CD14-positive monocyte (primary cell): ENCODE measurements at regions not wholly inside any gene's neighbourhood (a gene's known extent, or its start where the extent isn't known, plus 50 kb on each side); places are given as distances from the start of the nearest gene placed in this dataset.
A peak's percentile ranks its signal among the peaks of the same experiment; 100 is the strongest.
"Not testable (repeated sequence)": the region's sequence is repeated elsewhere in the genome, so short reads cannot be mapped to it uniquely, and the experiment has no call there.

Experiments
- DNase-seq, 3 donors: peaks; one replicate each; pipeline ENCODE4 v3.0.0-alpha.2; 2011 to 2022
- H2AFZ ChIP-seq: 2 replicates; pipeline ENCODE4 v1.6.0; 2012; ENCODE audit warnings: mild to moderate bottlenecking, low read depth, low read length, inconsistent platforms; ENCODE audit not compliant: insufficient read depth, poor library complexity, severe bottlenecking
- H3K27ac ChIP-seq, 2 donors: 1 replicate in 1 of 2; 2 replicates in 1 of 2; pipeline ENCODE4 v1.5.1; 2012 to 2013; ENCODE audit warnings: low read length in 2 of 2, control low read depth in 1 of 2, inconsistent platforms in 1 of 2, low read depth in 1 of 2, mild to moderate bottlenecking in 1 of 2
- H3K27me3 ChIP-seq, 2 donors: one replicate each; pipeline versions ENCODE4 v1.6.0 to v1.6.1; 2011 to 2013; ENCODE audit warnings: low read length in 2 of 2; ENCODE audit not compliant: control insufficient read depth in 2 of 2, insufficient read depth in 2 of 2
- H3K36me3 ChIP-seq, 2 donors: replicated peaks in 1 of 2; 1 replicate in 1 of 2; 2 replicates in 1 of 2; pipeline versions ENCODE4 v1.5.1 to v1.6.1; 2012 to 2013; ENCODE audit warnings: low read length in 2 of 2, control low read depth in 1 of 2, inconsistent platforms in 1 of 2, mild to moderate bottlenecking in 1 of 2; ENCODE audit not compliant: insufficient read depth in 2 of 2, control insufficient read depth in 1 of 2
- H3K4me1 ChIP-seq, 2 donors: 1 replicate in 1 of 2; 2 replicates in 1 of 2; pipeline versions ENCODE4 v1.5.1 to v1.6.1; 2012 to 2013; ENCODE audit warnings: low read length in 2 of 2, control low read depth in 1 of 2, inconsistent platforms in 1 of 2, mild to moderate bottlenecking in 1 of 2, moderate library complexity in 1 of 2; ENCODE audit not compliant: insufficient read depth in 2 of 2, control insufficient read depth in 1 of 2
- H3K4me2 ChIP-seq: replicated peaks from 2 replicates; pipeline ENCODE3; 2012; ENCODE audit warnings: low read length, moderate library complexity, mild to moderate bottlenecking; ENCODE audit not compliant: poor library complexity, severe bottlenecking; ENCODE audit errors: extremely low read depth
- H3K4me3 ChIP-seq, 3 experiments: fragments of 200-600 bp in 1 of 3; sonication (generic) in 1 of 3; replicated peaks in 1 of 3; 1 replicate in 2 of 3; 2 replicates in 1 of 3; pipeline ENCODE4 v1.5.1; 2011 to 2013; ENCODE audit warnings: low read length in 3 of 3, mild to moderate bottlenecking in 3 of 3, control low read depth in 2 of 3, low read depth in 2 of 3, inconsistent platforms in 1 of 3, moderate library complexity in 1 of 3
- H3K79me2 ChIP-seq: 2 replicates; pipeline ENCODE4 v1.6.0; 2012; ENCODE audit warnings: mild to moderate bottlenecking, control low read depth, inconsistent platforms, low read length, moderate library complexity; ENCODE audit not compliant: insufficient read depth
- H3K9ac ChIP-seq: 2 replicates; pipeline ENCODE4 v1.6.0; 2017; ENCODE audit warnings: low read length, mild to moderate bottlenecking; ENCODE audit not compliant: insufficient read depth, poor library complexity, severe bottlenecking
- H3K9me3 ChIP-seq, 2 donors: replicated peaks in 1 of 2; 1 replicate in 1 of 2; 2 replicates in 1 of 2; pipeline versions ENCODE4 v1.5.1 to v1.6.1; 2012 to 2013; ENCODE audit warnings: low read length in 2 of 2, control low read depth in 1 of 2; ENCODE audit not compliant: control insufficient read depth in 1 of 2, insufficient read depth in 1 of 2
- H4K20me1 ChIP-seq: 2 replicates; pipeline ENCODE4 v1.6.0; 2012; ENCODE audit warnings: mild to moderate bottlenecking, low read length, control low read depth, moderate library complexity; ENCODE audit not compliant: insufficient read depth
- H3K27ac Mint-ChIP-seq, 7 donors: one replicate each; pipeline ENCODE4 v1.8.0; 2020; ENCODE audit warnings: mild to moderate bottlenecking in 7 of 7, mixed read lengths in 7 of 7, moderate library complexity in 6 of 7, inconsistent platforms in 2 of 7
- H3K27me3 Mint-ChIP-seq, 3 donors: one replicate each; pipeline ENCODE4 v1.8.0; 2021 to 2022; ENCODE audit warnings: low read depth in 3 of 3, mild to moderate bottlenecking in 3 of 3, mixed read lengths in 3 of 3, moderate library complexity in 3 of 3, inconsistent platforms in 1 of 3
- H3K36me3 Mint-ChIP-seq, 2 donors: one replicate each; pipeline ENCODE4 v1.8.0; 2020; ENCODE audit warnings: mixed read lengths in 2 of 2, inconsistent platforms in 1 of 2, mild to moderate bottlenecking in 1 of 2
- H3K4me1 Mint-ChIP-seq: one replicate; pipeline ENCODE4 v1.8.0; 2020; ENCODE audit warnings: mild to moderate bottlenecking, mixed read lengths
- H3K4me3 Mint-ChIP-seq, 2 donors: one replicate each; pipeline ENCODE4 v1.8.0; 2020; ENCODE audit warnings: mild to moderate bottlenecking in 2 of 2, mixed read lengths in 2 of 2, moderate library complexity in 1 of 2
- H3K9me3 Mint-ChIP-seq, 7 donors: one replicate each; pipeline ENCODE4 v1.8.0; 2020 to 2022; ENCODE audit warnings: mixed read lengths in 7 of 7, mild to moderate bottlenecking in 6 of 7, moderate library complexity in 6 of 7, inconsistent platforms in 2 of 7
- CTCF ChIP-seq: fragments of 200-600 bp; IDR thresholded peaks from one replicate; pipeline ENCODE4 v1.8.0; 2022; ENCODE audit warnings: antibody characterized with exemption, mild to moderate bottlenecking
- WGBS: methylation state at CpG from one replicate; pipeline ENCODE4 v1.1.5; 2013; ENCODE audit warnings: missing lambda C conversion rate; ENCODE audit not compliant: insufficient coverage; 5-methylcytosine and 5-hydroxymethylcytosine counted together
- intact Hi-C, 2 donors: fragments of 100-400 bp; cut with micrococcal nuclease; formaldehyde crosslinking; loops; one replicate each; pipeline versions ENCODE4 v1.15.0 to v1.15.1; 2023

GRCh38 chr2:242069018-242069417 lies 199.5 kb downstream of the RTP5 start:
- DNase-seq: no peak
- H2AFZ ChIP-seq: no peak overlapping the region
- 100% methylated on average over 5 of the region's 7 CpGs for WGBS
- no peaks in the 10 kb centered on the region for H3K9me3 ChIP-seq
- H3K36me3 ChIP-seq: no peaks in the 10 kb centered on the region
- no peaks in the 10 kb centered on the region for H4K20me1 ChIP-seq
- H3K27ac ChIP-seq: no peak overlapping the region
- no peaks in the 10 kb centered on the region for H3K4me1 ChIP-seq
- Mint-ChIP-seq H3K9me3 (peaks cover 0 to 2% (median 0%) of the 10 kb centered on the region in 7 donors), H3K27ac (peak overlapping the region in 1 of 7 donors; percentile 41), H3K36me3 (no peaks in the 10 kb centered on the region), H3K4me3 (no peak overlapping the region), H3K27me3 (peaks cover 18 to 31% (median 22%) of the 10 kb centered on the region in 3 donors), H3K4me1 (no peaks in the 10 kb centered on the region)
- no peaks in the 10 kb centered on the region for H3K79me2 ChIP-seq
- no peak overlapping the region for H3K4me3 ChIP-seq
- intact Hi-C loops: no loop called here
- no peak overlapping the region for H3K4me2 ChIP-seq
- no peak for TF ChIP-seq CTCF
- peaks cover 0 to 4% of the 10 kb centered on the region in 2 donors for H3K27me3 ChIP-seq
- no peak overlapping the region for H3K9ac ChIP-seq

- H4K20me1 ChIP-seq, H3K27ac ChIP-seq, H3K79me2 ChIP-seq, H3K27me3 ChIP-seq, H3K4me3 ChIP-seq, H2AFZ ChIP-seq, H3K9ac ChIP-seq, H3K27ac Mint-ChIP-seq, H3K9me3 ChIP-seq, H3K4me1 Mint-ChIP-seq, H3K4me2 ChIP-seq, H3K4me1 ChIP-seq, intact Hi-C loops, DNase-seq, H3K36me3 ChIP-seq, H3K4me3 Mint-ChIP-seq, H3K9me3 Mint-ChIP-seq, H3K36me3 Mint-ChIP-seq: not testable (repeated sequence)
- no CpG with 5 or more reads among the region's 12 CpGs for WGBS
- H3K27me3 Mint-ChIP-seq: peaks cover 15 to 34% (median 22%) of the 10 kb centered on the region in 3 donors
Observed at GRCh38 chr2:242069938-242070395, 200.4 kb downstream of the RTP5 start.

GRCh38 chr2:242070726-242071125 lies 201.2 kb downstream of the RTP5 start:
- H3K27me3 Mint-ChIP-seq: peaks cover 15 to 29% (median 22%) of the 10 kb centered on the region in 3 donors
- H3K4me3 ChIP-seq, H3K4me1 ChIP-seq, H3K36me3 Mint-ChIP-seq, H3K27ac Mint-ChIP-seq, H3K4me1 Mint-ChIP-seq, H3K27me3 ChIP-seq, H3K9ac ChIP-seq, H3K9me3 ChIP-seq, H3K36me3 ChIP-seq, intact Hi-C loops, H3K4me2 ChIP-seq, H2AFZ ChIP-seq, H3K79me2 ChIP-seq, H3K27ac ChIP-seq, H3K9me3 Mint-ChIP-seq, H4K20me1 ChIP-seq, DNase-seq: not testable (repeated sequence)
- peak overlapping the region in 1 of 2 donors; percentile 48 for H3K4me3 Mint-ChIP-seq
- WGBS: 79% methylated on average over 7 of the region's 11 CpGs

- H3K27me3 ChIP-seq, H3K4me3 Mint-ChIP-seq, H3K79me2 ChIP-seq, intact Hi-C loops, H3K4me3 ChIP-seq, DNase-seq, H3K4me1 ChIP-seq, H3K27ac ChIP-seq, H3K36me3 Mint-ChIP-seq, H3K9me3 ChIP-seq, H3K36me3 ChIP-seq, H3K9ac ChIP-seq, H4K20me1 ChIP-seq, H2AFZ ChIP-seq, H3K4me2 ChIP-seq, H3K9me3 Mint-ChIP-seq, H3K4me1 Mint-ChIP-seq: not testable (repeated sequence)
- peaks cover 13 to 28% (median 22%) of the 10 kb centered on the region in 3 donors for H3K27me3 Mint-ChIP-seq
- peak overlapping the region in 1 of 7 donors; percentile 11 for H3K27ac Mint-ChIP-seq
- WGBS: 90% methylated on average over 3 of the region's 7 CpGs
Observed at GRCh38 chr2:242071377-242071776, 201.8 kb downstream of the RTP5 start.
